ENCODE measurements at regions not wholly inside any gene's neighbourhood (a gene's known extent, or its start where the extent isn't known, plus 50 kb on each side); places are given as distances from the start of the nearest gene placed in this dataset.
"Not testable (repeated sequence)": the region's sequence is repeated elsewhere in the genome, so short reads cannot be mapped to it uniquely, and the experiment has no call there.

GRCh38 chrX:92774016-92774415 is 899.4 kb downstream of the NAP1L3 start:
- H3K79me2 ChIP-seq; H3K4me2 ChIP-seq (ENCODE audit: low read length); H3K27ac ChIP-seq; H3K27me3 ChIP-seq (ENCODE audit: control insufficient read depth, insufficient read depth, low read length); H3K9ac ChIP-seq; H3K36me3 ChIP-seq (ENCODE audit: control insufficient read depth, insufficient read depth, low read length); H2AFZ ChIP-seq; H3K9me3 ChIP-seq (ENCODE audit: control insufficient read depth, low read length); H3K4me1 ChIP-seq; H3K4me3 ChIP-seq (ENCODE audit: low read depth, low read length): not testable (repeated sequence)
- TF ChIP-seq, protein P1, sequence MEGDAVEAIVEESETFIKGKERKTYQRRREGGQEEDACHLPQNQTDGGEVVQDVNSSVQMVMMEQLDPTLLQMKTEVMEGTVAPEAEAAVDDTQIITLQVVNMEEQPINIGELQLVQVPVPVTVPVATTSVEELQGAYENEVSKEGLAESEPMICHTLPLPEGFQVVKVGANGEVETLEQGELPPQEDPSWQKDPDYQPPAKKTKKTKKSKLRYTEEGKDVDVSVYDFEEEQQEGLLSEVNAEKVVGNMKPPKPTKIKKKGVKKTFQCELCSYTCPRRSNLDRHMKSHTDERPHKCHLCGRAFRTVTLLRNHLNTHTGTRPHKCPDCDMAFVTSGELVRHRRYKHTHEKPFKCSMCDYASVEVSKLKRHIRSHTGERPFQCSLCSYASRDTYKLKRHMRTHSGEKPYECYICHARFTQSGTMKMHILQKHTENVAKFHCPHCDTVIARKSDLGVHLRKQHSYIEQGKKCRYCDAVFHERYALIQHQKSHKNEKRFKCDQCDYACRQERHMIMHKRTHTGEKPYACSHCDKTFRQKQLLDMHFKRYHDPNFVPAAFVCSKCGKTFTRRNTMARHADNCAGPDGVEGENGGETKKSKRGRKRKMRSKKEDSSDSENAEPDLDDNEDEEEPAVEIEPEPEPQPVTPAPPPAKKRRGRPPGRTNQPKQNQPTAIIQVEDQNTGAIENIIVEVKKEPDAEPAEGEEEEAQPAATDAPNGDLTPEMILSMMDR (IDR thresholded peaks at IDR 0.05), result peak; percentile 7

DNA sequence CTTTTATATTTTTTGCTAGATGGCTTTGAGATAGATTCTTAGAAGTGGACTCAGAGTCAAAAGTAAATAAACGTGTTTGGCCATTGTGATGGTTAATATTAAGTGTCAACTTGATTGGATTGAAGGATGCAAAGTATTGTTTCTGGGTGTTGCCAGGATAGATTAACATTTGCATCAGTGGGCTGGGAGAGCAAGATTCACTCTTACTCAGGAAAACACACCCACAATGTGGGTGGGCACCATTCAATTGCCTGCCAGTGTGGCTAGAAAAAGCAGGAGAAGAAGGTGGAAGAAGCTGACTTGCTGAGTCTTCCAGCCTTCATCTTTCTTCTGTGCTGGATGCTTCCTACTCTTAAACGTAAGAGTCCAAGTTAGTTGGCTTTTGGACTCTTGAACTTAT is 912.4 kb downstream of the NAP1L3 start:
- H3K9me3 ChIP-seq (ENCODE audit: control insufficient read depth, low read length); H3K27ac ChIP-seq; H3K27me3 ChIP-seq (ENCODE audit: control insufficient read depth, insufficient read depth, low read length); H3K4me1 ChIP-seq; H3K36me3 ChIP-seq (ENCODE audit: control insufficient read depth, insufficient read depth, low read length); H2AFZ ChIP-seq; H3K4me3 ChIP-seq (ENCODE audit: low read depth, low read length); H3K79me2 ChIP-seq; H3K9ac ChIP-seq; H3K4me2 ChIP-seq (ENCODE audit: low read length): not testable (repeated sequence)
